IMR-90 (cell line): ENCODE measurements at regions not wholly inside any gene's neighbourhood (a gene's known extent, or its start where the extent isn't known, plus 50 kb on each side); places are given as distances from the start of the nearest gene placed in this dataset.

ENCODE experiments used
- BHLHE40 ChIP-seq: fragments of 150-350 bp; IDR thresholded peaks from 2 replicates; pipeline ENCODE4 v1.6.1; 2016; ENCODE audit warnings: mild to moderate bottlenecking, low read depth, low read length
- CEBPB ChIP-seq: IDR thresholded peaks from 2 replicates; pipeline ENCODE4 v1.6.1; 2012; ENCODE audit warnings: low read depth, low read length, improper control_type of control experiment
- CHD1 ChIP-seq: IDR thresholded peaks from 2 replicates; pipeline ENCODE4 v1.6.1; 2012; ENCODE audit warnings: low read depth, low read length, improper control_type of control experiment
- CTCF ChIP-seq: conservative IDR thresholded peaks from 2 replicates; pipeline ENCODE4 v1.5.1; 2012; ENCODE audit warnings: mild to moderate bottlenecking, low read depth, low read length, improper control_type of control experiment
- ELK1 ChIP-seq: fragments of 150-350 bp; IDR thresholded peaks from 2 replicates; pipeline ENCODE4 v1.6.1; 2016; ENCODE audit warnings: low read depth, mild to moderate bottlenecking, low read length, moderate library complexity, borderline replicate concordance
- FOS ChIP-seq: fragments of 150-350 bp; IDR thresholded peaks from 2 replicates; pipeline ENCODE4 v1.6.1; 2016; ENCODE audit warnings: low read depth, low read length
- MAZ ChIP-seq: IDR thresholded peaks from 2 replicates; pipeline ENCODE4 v1.6.1; 2012; ENCODE audit warnings: low read depth, mild to moderate bottlenecking, low read length, improper control_type of control experiment, moderate library complexity, borderline replicate concordance
- NFE2L2 ChIP-seq: fragments of 150-350 bp; IDR thresholded peaks from 2 replicates; pipeline ENCODE4 v1.6.1; 2016; ENCODE audit warnings: low read depth, mild to moderate bottlenecking, low read length
- POLR2A ChIP-seq: IDR thresholded peaks from 2 replicates; pipeline ENCODE4 v1.6.1; 2012; ENCODE audit warnings: mild to moderate bottlenecking, low read depth, low read length
- RAD21 ChIP-seq: IDR thresholded peaks from 2 replicates; pipeline ENCODE4 v1.6.1; 2012; ENCODE audit warnings: low read length, improper control_type of control experiment
- RCOR1 ChIP-seq: IDR thresholded peaks from 2 replicates; pipeline ENCODE4 v1.6.1; 2012; ENCODE audit warnings: mild to moderate bottlenecking, low read length, improper control_type of control experiment; ENCODE audit not compliant: insufficient replicate concordance
- SMC3 ChIP-seq: fragments of 150-350 bp; IDR thresholded peaks from 2 replicates; pipeline ENCODE4 v1.6.1; 2016; ENCODE audit warnings: low read depth, mild to moderate bottlenecking, antibody characterized with exemption, low read length, moderate library complexity

GRCh38 chr2:144280009-144280408 is 239.9 kb downstream of the ZEB2 start:
- TF ChIP-seq RCOR1: no peak
- TF ChIP-seq NFE2L2: no peak
- TF ChIP-seq POLR2A: no peak
- no peak for TF ChIP-seq CTCF
- TF ChIP-seq FOS: no peak
- TF ChIP-seq RAD21: no peak
- no peak for TF ChIP-seq CEBPB
- TF ChIP-seq ELK1: no peak
- no peak for TF ChIP-seq SMC3
- TF ChIP-seq BHLHE40: no peak
- TF ChIP-seq MAZ: no peak
- no peak for TF ChIP-seq CHD1
